BLaER1 treated with 17β-estradiol and CSF1 and Interleukin-3, amounts not matched to agents 10 nM and 100 nM (cell line): ENCODE measurements at regions not wholly inside any gene's neighbourhood (a gene's known extent, or its start where the extent isn't known, plus 50 kb on each side); places are given as distances from the start of the nearest gene placed in this dataset.
"Not testable (repeated sequence)": the region's sequence is repeated elsewhere in the genome, so short reads cannot be mapped to it uniquely, and the experiment has no call there.

Experiments used
- H3K27ac ChIP-seq, 11 experiments: shearing (Covaris generic); formaldehyde crosslinking; 2 replicates each; pipeline ENCODE4 v1.8.1; 2022
- H3K27me3 ChIP-seq, 11 experiments: shearing (Covaris generic); formaldehyde crosslinking; 2 replicates each; pipeline ENCODE4 v1.8.1; 2022
- H3K36me3 ChIP-seq, 11 experiments: shearing (Covaris generic); formaldehyde crosslinking; 2 replicates each; pipeline ENCODE4 v1.8.1; 2022
- H3K4me1 ChIP-seq, 10 experiments: shearing (Covaris generic); formaldehyde crosslinking; 2 replicates each; pipeline ENCODE4 v1.8.1; 2022
- H3K4me2 ChIP-seq, 11 experiments: shearing (Covaris generic); formaldehyde crosslinking; 2 replicates each; pipeline ENCODE4 v1.8.1; 2022
- H3K4me3 ChIP-seq, 10 experiments: shearing (Covaris generic); formaldehyde crosslinking; 2 replicates each; pipeline ENCODE4 v1.8.1; 2022
- H3K9ac ChIP-seq, 11 experiments: shearing (Covaris generic); formaldehyde crosslinking; 2 replicates each; pipeline ENCODE4 v1.8.1; 2022
- H3K9me3 ChIP-seq, 11 experiments: shearing (Covaris generic); formaldehyde crosslinking; replicated peaks in 1 of 11; 2 replicates each; pipeline ENCODE4 v1.8.1; 2022
- H4K20me1 ChIP-seq, 11 experiments: shearing (Covaris generic); formaldehyde crosslinking; 2 replicates each; pipeline ENCODE4 v1.8.1; 2022
- Cebpa-rat ChIP-seq, 11 experiments: shearing (Covaris generic); IDR thresholded peaks; 2 replicates each; pipeline ENCODE4 v1.8.1; 2022

GRCh38 chr1:215439549-215439948, 127.6 kb upstream of the KCTD3 start:
- no peaks in the 10 kb centered on the region for H3K36me3 ChIP-seq
- H3K4me1 ChIP-seq, result no peaks in the 10 kb centered on the region
- H4K20me1 ChIP-seq, result no peaks in the 10 kb centered on the region
- peaks cover 3 to 17% (median 10%) of the 10 kb centered on the region in 11 experiments; a peak in 13 of 22 replicates for H3K9me3 ChIP-seq
- H3K27ac ChIP-seq, result no peak overlapping the region
- H3K9ac ChIP-seq, result no peak overlapping the region
- no peak overlapping the region for H3K4me3 ChIP-seq
- no peaks in the 10 kb centered on the region for H3K27me3 ChIP-seq
- H3K4me2 ChIP-seq, result no peak overlapping the region
- TF ChIP-seq Cebpa-rat (IDR thresholded peaks at IDR 0.05), result no peak

GRCh38 chr1:215444715-215445414, 122.2 kb upstream of the KCTD3 start:
- Histone ChIP-seq H3K9me3 (peaks cover under 1 to 5% (median 1%) of the 10 kb centered on the region in 11 experiments; a peak in 11 of 22 replicates), H3K4me1 (no peaks in the 10 kb centered on the region), H3K9ac (no peak overlapping the region), H3K4me2 (no peak overlapping the region), H3K36me3 (no peaks in the 10 kb centered on the region), H3K27me3 (no peaks in the 10 kb centered on the region), H3K4me3 (no peak overlapping the region), H4K20me1 (no peaks in the 10 kb centered on the region), H3K27ac (no peak overlapping the region)
- no peak for TF ChIP-seq Cebpa-rat (IDR thresholded peaks at IDR 0.05)

GRCh38 chr1:215448014-215448413, 119.1 kb upstream of the KCTD3 start:
- not testable (repeated sequence) for H3K27me3 ChIP-seq, H3K4me3 ChIP-seq, H4K20me1 ChIP-seq, H3K4me1 ChIP-seq, H3K4me2 ChIP-seq, H3K9me3 ChIP-seq, H3K27ac ChIP-seq, H3K9ac ChIP-seq, H3K36me3 ChIP-seq

- H3K4me3 ChIP-seq, H3K27me3 ChIP-seq, H4K20me1 ChIP-seq, H3K4me1 ChIP-seq, H3K9ac ChIP-seq, H3K27ac ChIP-seq, H3K4me2 ChIP-seq, H3K9me3 ChIP-seq, H3K36me3 ChIP-seq: not testable (repeated sequence)
Measured at GRCh38 chr1:215449147-215449546, 118.0 kb upstream of the KCTD3 start.

GRCh38 chr1:215453440-215453839, 113.7 kb upstream of the KCTD3 start:
- Histone ChIP-seq H3K4me2 (no peak overlapping the region), H3K9ac (no peak overlapping the region), H3K36me3 (no peaks in the 10 kb centered on the region), H3K4me1 (no peaks in the 10 kb centered on the region), H3K9me3 (no peaks in the 10 kb centered on the region), H4K20me1 (no peaks in the 10 kb centered on the region), H3K4me3 (no peak overlapping the region), H3K27me3 (no peaks in the 10 kb centered on the region), H3K27ac (no peak overlapping the region)
- TF ChIP-seq Cebpa-rat (IDR thresholded peaks at IDR 0.05), result no peak

- H4K20me1 ChIP-seq, result no peaks in the 10 kb centered on the region
- no peaks in the 10 kb centered on the region for H3K27me3 ChIP-seq
- no peak overlapping the region for H3K4me3 ChIP-seq
- no peaks in the 10 kb centered on the region for H3K36me3 ChIP-seq
- no peak overlapping the region for H3K4me2 ChIP-seq
- no peak overlapping the region for H3K27ac ChIP-seq
- H3K4me1 ChIP-seq, result no peaks in the 10 kb centered on the region
- H3K9me3 ChIP-seq, result no peaks in the 10 kb centered on the region
- no peak overlapping the region for H3K9ac ChIP-seq
- no peak for TF ChIP-seq Cebpa-rat (IDR thresholded peaks at IDR 0.05)
Measured at GRCh38 chr1:215457213-215457612, 109.9 kb upstream of the KCTD3 start.

GRCh38 chr1:215458104-215458503, 109.0 kb upstream of the KCTD3 start:
- no peaks in the 10 kb centered on the region for H3K4me1 ChIP-seq
- no peak for TF ChIP-seq Cebpa-rat (IDR thresholded peaks at IDR 0.05)
- H3K9ac ChIP-seq, result no peak overlapping the region
- no peaks in the 10 kb centered on the region for H3K27me3 ChIP-seq
- H3K27ac ChIP-seq, result no peak overlapping the region
- H3K36me3 ChIP-seq, result no peaks in the 10 kb centered on the region
- H3K4me3 ChIP-seq, result no peak overlapping the region
- H4K20me1 ChIP-seq, result no peaks in the 10 kb centered on the region
- H3K9me3 ChIP-seq, result no peaks in the 10 kb centered on the region
- H3K4me2 ChIP-seq, result no peak overlapping the region

GRCh38 chr1:215458562-215458961, 108.5 kb upstream of the KCTD3 start:
- H3K9me3 ChIP-seq, result no peaks in the 10 kb centered on the region
- H3K27me3 ChIP-seq, result no peaks in the 10 kb centered on the region
- H3K27ac ChIP-seq, result no peak overlapping the region
- no peak overlapping the region for H3K4me2 ChIP-seq
- H4K20me1 ChIP-seq, result no peaks in the 10 kb centered on the region
- H3K9ac ChIP-seq, result no peak overlapping the region
- no peaks in the 10 kb centered on the region for H3K4me1 ChIP-seq
- H3K4me3 ChIP-seq, result no peak overlapping the region
- H3K36me3 ChIP-seq, result no peaks in the 10 kb centered on the region
- TF ChIP-seq Cebpa-rat (IDR thresholded peaks at IDR 0.05), result no peak

GRCh38 chr1:215459136-215459535, 108.0 kb upstream of the KCTD3 start:
- H3K4me2 ChIP-seq, result no peak overlapping the region
- no peaks in the 10 kb centered on the region for H3K27me3 ChIP-seq
- no peaks in the 10 kb centered on the region for H3K36me3 ChIP-seq
- H4K20me1 ChIP-seq, result no peaks in the 10 kb centered on the region
- H3K4me1 ChIP-seq, result no peaks in the 10 kb centered on the region
- H3K27ac ChIP-seq, result no peak overlapping the region
- no peaks in the 10 kb centered on the region for H3K9me3 ChIP-seq
- no peak overlapping the region for H3K9ac ChIP-seq
- TF ChIP-seq Cebpa-rat (IDR thresholded peaks at IDR 0.05), result no peak
- no peak overlapping the region for H3K4me3 ChIP-seq

- Histone ChIP-seq H3K4me2 (no peak overlapping the region), H3K4me1 (no peaks in the 10 kb centered on the region), H3K36me3 (no peaks in the 10 kb centered on the region), H3K27ac (no peak overlapping the region), H3K9me3 (no peaks in the 10 kb centered on the region), H4K20me1 (no peaks in the 10 kb centered on the region), H3K27me3 (no peaks in the 10 kb centered on the region), H3K4me3 (no peak overlapping the region), H3K9ac (no peak overlapping the region)
- TF ChIP-seq Cebpa-rat (IDR thresholded peaks at IDR 0.05), result no peak
Measured at GRCh38 chr1:215466361-215466760, 100.7 kb upstream of the KCTD3 start.
